Stimulated activated CD4-positive, alpha-beta T cell treated with anti-CD3 and anti-CD28 coated beads, TNF-alpha, amount 100 ng/mL, for 24 hours (primary cell): ENCODE measurements at regions not wholly inside any gene's neighbourhood (a gene's known extent, or its start where the extent isn't known, plus 50 kb on each side); places are given as distances from the start of the nearest gene placed in this dataset.

ENCODE experiments used
- DNase-seq, 3 experiments: peaks; one replicate each; pipeline ENCODE4 v3.0.0-alpha.2; 2020; ENCODE audit warnings: low read depth in 3 of 3

- DNase-seq = no peak
Measured at GRCh38 chr1:208513799-208514198, 269.6 kb upstream of the PLXNA2 start.

DNA sequence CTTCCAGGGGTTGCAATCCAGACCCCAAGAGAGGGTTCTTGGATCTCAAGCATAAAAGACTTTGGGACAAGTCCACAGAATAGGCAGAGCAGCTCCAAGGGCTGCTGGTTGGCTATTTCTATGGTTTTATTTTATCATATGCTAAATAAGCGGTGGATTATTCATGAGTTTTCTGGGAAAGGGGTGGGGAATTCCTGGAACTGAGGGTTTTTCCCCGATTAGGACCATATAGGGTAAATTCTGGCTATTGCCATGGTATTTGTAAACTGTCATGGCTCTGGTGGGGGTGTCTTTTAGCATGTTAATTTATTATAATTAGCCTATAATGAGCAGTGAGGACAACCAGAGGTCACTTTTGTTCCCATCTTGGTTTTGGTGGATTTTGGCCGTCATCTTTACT, 270.9 kb upstream of the PLXNA2 start:
- no peak for DNase-seq

DNA sequence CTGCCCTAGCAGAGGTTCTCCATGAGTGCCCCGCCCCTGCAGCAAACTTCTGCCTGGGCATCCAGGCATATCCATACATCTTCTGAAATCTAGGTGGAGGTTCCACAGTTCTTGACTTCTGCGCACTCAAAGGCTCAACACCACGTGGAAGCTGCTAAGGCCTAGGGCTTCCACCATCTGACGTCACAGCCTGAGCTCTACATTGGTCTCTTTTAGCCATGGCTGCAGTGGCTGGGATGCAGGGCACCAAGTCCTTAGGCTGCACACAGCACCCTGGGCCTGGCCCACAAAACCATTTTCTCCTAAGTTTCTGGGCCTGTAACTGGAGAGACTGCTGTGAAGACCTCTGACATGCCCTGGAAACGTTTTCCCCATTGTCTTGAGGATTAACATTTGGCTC, 272.6 kb upstream of the PLXNA2 start:
- no peak for DNase-seq

- DNase-seq = no peak
Measured at GRCh38 chr1:208520438-208521099, 276.4 kb upstream of the PLXNA2 start.

- DNase-seq = no peak
Measured at GRCh38 chr1:208521534-208521933, 277.4 kb upstream of the PLXNA2 start.

GRCh38 chr1:208523007-208523406, 278.8 kb upstream of the PLXNA2 start:
- no peak for DNase-seq

DNA sequence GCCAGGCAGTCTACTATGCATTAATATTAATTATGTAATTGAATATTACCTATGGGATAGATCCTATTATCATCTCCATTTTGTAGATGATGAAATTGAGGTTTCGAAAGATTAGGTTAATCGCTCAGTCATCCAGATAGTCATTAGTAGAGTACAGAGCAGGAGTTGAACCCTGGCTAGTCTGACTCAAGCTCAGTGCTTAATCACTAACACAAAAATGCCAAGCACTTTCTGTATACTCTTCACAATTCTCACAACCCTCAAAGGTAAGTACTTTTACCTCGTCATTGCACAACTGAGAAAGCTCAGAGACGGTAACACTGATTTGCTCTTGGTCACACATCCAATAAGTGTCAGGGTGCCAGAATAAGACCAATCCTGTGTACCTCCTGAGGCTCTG, 280.2 kb upstream of the PLXNA2 start:
- no peak for DNase-seq

DNA sequence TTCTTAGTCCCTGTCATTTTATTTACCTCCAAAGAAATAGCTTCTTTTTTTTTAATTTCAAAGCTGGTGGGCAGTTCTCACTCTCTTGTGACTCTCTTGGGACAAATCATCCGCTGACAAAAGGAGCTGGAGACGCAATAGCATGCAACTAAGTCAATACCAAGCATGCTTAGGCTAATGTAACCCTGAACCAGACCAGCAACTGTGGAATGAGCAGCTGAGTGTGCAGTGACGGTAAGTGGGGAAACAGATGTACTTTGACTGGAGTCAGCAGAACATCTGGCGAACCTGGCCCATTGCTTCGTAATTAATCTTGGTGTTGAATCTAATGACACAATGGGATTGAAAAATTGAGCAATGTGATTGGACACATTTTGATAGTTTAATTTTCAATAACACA, 280.7 kb upstream of the PLXNA2 start:
- no peak for DNase-seq

GRCh38 chr1:208525417-208525816, 281.2 kb upstream of the PLXNA2 start:
- DNase-seq = no peak

- no peak for DNase-seq
Measured at GRCh38 chr1:208526613-208527125, 282.5 kb upstream of the PLXNA2 start.

DNA sequence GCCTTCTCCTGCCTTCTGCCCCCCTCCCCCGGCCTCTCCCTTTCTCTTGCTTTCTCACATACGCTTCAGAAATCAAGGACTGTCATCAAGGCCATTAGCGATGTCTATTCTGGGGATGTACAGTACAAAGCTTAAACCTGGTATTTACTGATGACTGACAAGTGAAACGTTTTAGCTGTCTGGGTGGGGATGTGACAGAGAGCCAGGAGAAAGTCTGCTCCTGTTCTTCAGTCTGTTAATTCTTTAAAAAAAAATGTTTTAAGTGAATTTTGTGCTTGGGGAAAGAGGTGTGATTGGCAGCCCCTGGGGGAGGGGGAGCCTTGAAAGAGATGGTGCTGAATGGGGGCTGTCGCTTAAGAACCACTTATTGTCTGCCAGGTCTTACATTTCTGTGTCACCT, 283.0 kb upstream of the PLXNA2 start:
- no peak for DNase-seq

DNA sequence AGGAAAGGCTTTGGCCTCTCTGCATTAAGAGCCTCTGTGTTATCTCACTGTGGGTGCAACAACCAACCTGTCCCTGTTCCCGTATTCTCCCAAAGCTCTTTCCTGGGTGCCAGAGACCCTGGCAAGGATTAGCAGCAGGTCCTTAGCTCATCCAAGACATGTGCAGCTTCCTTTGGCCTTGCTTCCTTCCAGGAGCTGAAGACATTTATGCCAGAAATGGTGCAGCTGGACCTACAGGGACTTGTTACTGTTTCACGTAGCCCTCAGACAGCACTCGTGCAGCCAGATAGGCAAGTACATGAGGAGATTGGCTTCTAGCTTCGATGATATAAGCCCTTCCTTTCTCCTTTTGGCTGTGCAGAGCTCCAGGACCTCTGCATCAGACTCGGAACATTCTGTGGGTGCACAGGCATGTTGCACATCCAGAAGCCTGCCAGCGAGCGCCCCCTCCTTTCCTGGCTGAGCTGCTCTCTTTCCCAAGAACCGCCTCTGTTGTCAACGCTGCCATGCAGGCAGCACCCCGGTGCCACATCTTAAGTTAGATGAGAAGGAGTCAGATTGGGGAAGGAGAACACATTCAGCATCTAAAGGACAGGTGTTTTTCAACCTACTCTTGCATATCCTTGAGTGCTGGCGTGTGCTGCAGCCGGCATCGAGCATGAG, 284.5 kb upstream of the PLXNA2 start:
- DNase-seq = no peak

- DNase-seq = no peak
Measured at GRCh38 chr1:208531003-208531750, 287.0 kb upstream of the PLXNA2 start.

DNA sequence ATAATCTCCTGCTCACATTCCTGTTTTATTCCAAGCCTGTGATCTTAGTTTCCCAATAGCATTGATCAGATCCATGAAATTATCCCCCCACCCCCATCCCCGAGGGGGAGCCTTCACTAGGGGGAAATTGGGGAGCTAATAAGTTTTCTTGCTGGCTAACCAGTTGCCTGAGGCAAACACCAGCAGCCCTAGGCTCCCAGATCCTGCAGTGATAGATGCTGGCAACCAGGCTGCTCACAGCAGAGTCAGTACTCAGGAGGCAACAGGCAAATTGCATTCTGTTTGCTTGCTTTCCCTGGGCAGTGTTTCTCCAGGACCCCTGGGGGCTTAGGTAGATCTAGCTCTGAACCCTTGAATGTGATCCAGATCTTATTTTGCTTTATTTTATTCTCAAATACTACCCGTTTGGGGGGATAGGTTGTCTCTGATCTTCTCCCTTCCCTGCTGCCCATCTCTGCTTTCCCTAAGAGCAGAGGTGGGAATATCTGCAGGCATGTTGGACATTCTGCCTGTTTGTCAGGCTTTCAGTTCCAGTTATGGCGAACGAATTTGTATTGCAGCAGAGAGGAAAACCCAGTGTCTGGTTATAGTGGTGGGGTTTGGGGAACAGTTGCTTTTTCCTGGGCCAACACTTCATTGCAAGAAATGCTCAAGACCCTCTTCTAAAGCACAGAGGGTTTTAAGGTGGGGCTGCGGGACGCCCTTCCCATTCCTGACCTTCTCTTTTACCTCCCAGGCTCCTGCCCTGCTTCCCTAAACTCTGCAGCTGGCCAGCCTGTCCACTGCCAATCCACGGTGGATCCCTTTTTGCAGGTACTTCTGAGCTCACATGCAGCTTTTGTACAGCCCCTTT, 289.8 kb upstream of the PLXNA2 start:
- DNase-seq = no peak

- no peak for DNase-seq
Measured at GRCh38 chr1:208534599-208534897, 290.4 kb upstream of the PLXNA2 start.

DNA sequence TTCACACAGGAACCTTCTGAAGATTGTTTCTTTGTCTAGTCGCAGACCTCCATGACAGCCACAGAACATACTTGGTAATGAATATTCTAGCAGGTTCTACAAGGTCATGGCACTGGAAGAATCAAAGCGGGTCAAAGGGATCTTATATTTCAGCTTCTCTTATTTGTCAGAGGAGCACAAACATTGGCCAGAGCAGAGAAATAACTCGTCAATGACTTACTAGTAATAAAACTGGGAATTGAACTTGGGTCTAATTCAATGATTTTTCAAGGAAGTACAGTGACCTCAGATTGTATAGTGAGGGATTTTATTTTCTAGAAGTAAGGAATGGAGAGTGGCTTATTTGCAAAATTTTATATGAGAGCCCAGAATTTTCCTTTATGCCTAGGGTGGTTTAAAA, 290.8 kb upstream of the PLXNA2 start:
- no peak for DNase-seq

- no peak for DNase-seq
Measured at GRCh38 chr1:208535511-208535910, 291.3 kb upstream of the PLXNA2 start.

- DNase-seq = no peak
Measured at GRCh38 chr1:208536212-208536611, 292.0 kb upstream of the PLXNA2 start.

DNA sequence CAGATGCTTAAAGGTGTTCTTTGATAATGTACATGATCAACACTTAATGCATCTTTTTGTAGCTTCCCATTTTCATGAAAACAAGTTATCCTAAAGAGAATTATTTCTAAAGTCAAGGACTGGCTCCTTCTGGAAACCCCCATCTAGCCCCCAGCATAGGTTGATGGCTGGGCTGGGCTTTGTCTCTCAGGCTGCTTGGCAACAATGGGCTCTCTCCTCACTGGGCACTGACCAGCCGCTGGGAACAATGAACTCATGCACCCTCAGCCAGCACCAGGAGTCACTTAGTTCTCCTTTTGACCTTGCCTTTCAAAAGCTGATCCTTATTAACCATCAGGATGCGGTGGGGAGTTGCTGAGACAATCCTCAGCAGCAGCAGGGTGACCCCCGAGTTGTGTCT, 293.0 kb upstream of the PLXNA2 start:
- DNase-seq = no peak

DNA sequence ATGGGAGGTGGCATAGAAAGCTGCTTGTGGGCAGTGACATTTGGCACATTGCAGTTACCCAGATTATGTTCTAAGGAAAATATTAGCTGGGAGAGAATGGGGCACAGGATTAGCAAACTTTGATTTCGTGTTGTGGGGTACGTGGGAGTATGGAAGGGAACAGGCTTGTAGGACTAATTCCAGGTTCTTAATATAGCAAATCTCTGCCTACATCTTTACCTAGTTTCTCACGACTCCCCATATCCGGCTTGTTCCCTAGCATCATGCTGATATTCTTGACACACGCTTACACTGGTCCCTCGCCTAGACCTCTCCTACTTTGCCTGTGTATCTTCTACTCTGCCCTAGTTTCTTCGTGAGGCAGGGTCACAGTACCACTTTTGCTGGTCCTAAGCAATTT, 293.9 kb upstream of the PLXNA2 start:
- no peak for DNase-seq

DNA sequence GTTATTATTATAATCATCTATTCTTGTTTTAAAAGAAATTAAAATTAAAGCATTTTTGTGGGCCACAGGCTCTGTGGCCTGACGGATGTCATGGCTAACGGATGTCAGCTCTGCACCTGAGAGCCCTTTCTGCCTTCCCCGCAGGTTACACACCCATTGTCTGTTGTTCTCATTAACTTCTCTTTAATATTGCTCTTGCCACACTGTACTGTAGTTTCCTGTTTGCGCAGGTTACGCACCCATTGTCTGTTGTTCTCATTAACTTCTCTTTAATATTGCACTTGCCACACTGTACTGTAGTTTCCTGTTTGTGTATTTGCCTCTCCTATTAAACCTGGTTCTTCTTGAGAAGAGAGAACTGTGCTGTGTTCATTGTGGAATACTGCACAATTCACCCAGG, 294.4 kb upstream of the PLXNA2 start:
- no peak for DNase-seq

DNA sequence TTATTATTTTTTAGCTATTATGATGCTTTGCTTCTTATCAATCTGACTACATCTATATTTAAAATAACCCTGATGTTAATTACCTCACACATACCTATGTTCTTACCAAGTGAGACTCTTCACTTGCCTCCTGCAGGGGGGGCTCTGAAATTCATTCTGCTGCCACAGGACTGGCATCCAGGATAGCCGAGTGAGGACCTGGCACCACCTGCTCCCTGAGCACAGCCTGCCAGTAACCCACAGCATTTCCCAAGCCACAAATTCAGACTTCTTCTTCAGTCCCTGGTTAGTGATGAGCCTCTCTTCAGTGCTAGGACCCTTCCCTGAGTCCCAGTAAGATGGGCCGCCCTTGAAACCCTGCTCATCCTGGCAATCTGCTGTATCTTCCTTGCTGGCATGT, 296.5 kb upstream of the PLXNA2 start:
- no peak for DNase-seq
